ENCODE measurements at regions not wholly inside any gene's neighbourhood (a gene's known extent, or its start where the extent isn't known, plus 50 kb on each side); places are given as distances from the start of the nearest gene placed in this dataset.

- Histone ChIP-seq H3K9me3 (ENCODE audit: low read length) (no peaks in the 10 kb centered on the region), H3F3A (ENCODE audit: insufficient read depth, low read length) (no peaks in the 10 kb centered on the region), H3K36me3 (ENCODE audit: insufficient read depth, low read length) (no peaks in the 10 kb centered on the region), H3K27me3 (ENCODE audit: insufficient read depth, low read length) (no peaks in the 10 kb centered on the region), H3K4me1 (ENCODE audit: insufficient read depth, low read length, severe bottlenecking) (no peaks in the 10 kb centered on the region), H3K9ac (ENCODE audit: low read length) (no peak overlapping the region), H3K27ac (ENCODE audit: low read depth, low read length, poor library complexity, severe bottlenecking) (no peak overlapping the region), H3K9me2 (ENCODE audit: low read depth, low read length) (no peaks in the 10 kb centered on the region), H2AFZ (ENCODE audit: low read length) (no peak overlapping the region), H3K4me2 (ENCODE audit: low read length) (no peak overlapping the region), H3K4me3 (ENCODE audit: low read depth, low read length, poor library complexity, severe bottlenecking) (no peak overlapping the region), H4K20me1 (ENCODE audit: insufficient read depth, low read length) (no peaks in the 10 kb centered on the region), H3K79me2 (ENCODE audit: insufficient read depth, low read length) (no peaks in the 10 kb centered on the region)
- TF ChIP-seq EZH2 (IDR thresholded peaks at IDR 0.05; ENCODE audit: borderline replicate concordance, low read length) (no peak), CTCF (IDR thresholded peaks at IDR 0.05; ENCODE audit: low read length) (no peak)
Measured at GRCh38 chrY:15704906-15705305, 1180.6 kb downstream of the NLGN4Y start.

- Histone ChIP-seq H3F3A (ENCODE audit: insufficient read depth, low read length) (no peaks in the 10 kb centered on the region), H3K27ac (ENCODE audit: low read depth, low read length, poor library complexity, severe bottlenecking) (no peak overlapping the region), H3K4me3 (ENCODE audit: low read depth, low read length, poor library complexity, severe bottlenecking) (no peak overlapping the region), H3K9ac (ENCODE audit: low read length) (no peak overlapping the region), H3K4me2 (ENCODE audit: low read length) (no peak overlapping the region), H4K20me1 (ENCODE audit: insufficient read depth, low read length) (no peaks in the 10 kb centered on the region), H3K4me1 (ENCODE audit: insufficient read depth, low read length, severe bottlenecking) (no peaks in the 10 kb centered on the region), H3K9me2 (ENCODE audit: low read depth, low read length) (no peaks in the 10 kb centered on the region), H2AFZ (ENCODE audit: low read length) (no peak overlapping the region), H3K36me3 (ENCODE audit: insufficient read depth, low read length) (no peaks in the 10 kb centered on the region), H3K27me3 (ENCODE audit: insufficient read depth, low read length) (no peaks in the 10 kb centered on the region), H3K9me3 (ENCODE audit: low read length) (no peaks in the 10 kb centered on the region), H3K79me2 (ENCODE audit: insufficient read depth, low read length) (no peaks in the 10 kb centered on the region)
- TF ChIP-seq CTCF (IDR thresholded peaks at IDR 0.05; ENCODE audit: low read length) (no peak), EZH2 (IDR thresholded peaks at IDR 0.05; ENCODE audit: borderline replicate concordance, low read length) (no peak)
Measured at GRCh38 chrY:15749533-15750433, 1225.5 kb downstream of the NLGN4Y start.

- Histone ChIP-seq H3K4me1 (ENCODE audit: insufficient read depth, low read length, severe bottlenecking) (no peaks in the 10 kb centered on the region), H3F3A (ENCODE audit: insufficient read depth, low read length) (no peaks in the 10 kb centered on the region), H3K36me3 (ENCODE audit: insufficient read depth, low read length) (no peaks in the 10 kb centered on the region), H3K4me3 (ENCODE audit: low read depth, low read length, poor library complexity, severe bottlenecking) (no peak overlapping the region), H3K79me2 (ENCODE audit: insufficient read depth, low read length) (no peaks in the 10 kb centered on the region), H3K9me3 (ENCODE audit: low read length) (no peaks in the 10 kb centered on the region), H4K20me1 (ENCODE audit: insufficient read depth, low read length) (no peaks in the 10 kb centered on the region), H3K27ac (ENCODE audit: low read depth, low read length, poor library complexity, severe bottlenecking) (no peak overlapping the region), H3K27me3 (ENCODE audit: insufficient read depth, low read length) (no peaks in the 10 kb centered on the region), H3K4me2 (ENCODE audit: low read length) (no peak overlapping the region), H3K9ac (ENCODE audit: low read length) (no peak overlapping the region), H2AFZ (ENCODE audit: low read length) (no peak overlapping the region), H3K9me2 (ENCODE audit: low read depth, low read length) (no peaks in the 10 kb centered on the region)
- TF ChIP-seq CTCF (IDR thresholded peaks at IDR 0.05; ENCODE audit: low read length): no peak
- no peak for TF ChIP-seq EZH2 (IDR thresholded peaks at IDR 0.05; ENCODE audit: borderline replicate concordance, low read length)
Measured at GRCh38 chrY:15751001-15751400, 1226.7 kb downstream of the NLGN4Y start.

All from OCI-LY1 (cell line).